AG09309 (cell line): ENCODE measurements at regions not wholly inside any gene's neighbourhood (a gene's known extent, or its start where the extent isn't known, plus 50 kb on each side); places are given as distances from the start of the nearest gene placed in this dataset.
"Not testable (repeated sequence)": the region's sequence is repeated elsewhere in the genome, so short reads cannot be mapped to it uniquely, and the experiment has no call there.

Source experiments
- DNase-seq: peaks from one replicate; pipeline ENCODE4 v3.0.0-alpha.2; 2010; ENCODE audit warnings: low read depth
- H3K4me3 ChIP-seq: 2 replicates; pipeline ENCODE4 v1.5.1; 2011; ENCODE audit warnings: mild to moderate bottlenecking, low read depth, low read length, moderate library complexity; ENCODE audit not compliant: control insufficient read depth
- CTCF ChIP-seq: IDR thresholded peaks from 2 replicates; pipeline ENCODE4 v1.5.1; 2011; ENCODE audit warnings: mild to moderate bottlenecking, low read depth, low read length, inconsistent platforms; ENCODE audit not compliant: insufficient read depth, control insufficient read depth; ENCODE audit errors: missing control alignments

DNA sequence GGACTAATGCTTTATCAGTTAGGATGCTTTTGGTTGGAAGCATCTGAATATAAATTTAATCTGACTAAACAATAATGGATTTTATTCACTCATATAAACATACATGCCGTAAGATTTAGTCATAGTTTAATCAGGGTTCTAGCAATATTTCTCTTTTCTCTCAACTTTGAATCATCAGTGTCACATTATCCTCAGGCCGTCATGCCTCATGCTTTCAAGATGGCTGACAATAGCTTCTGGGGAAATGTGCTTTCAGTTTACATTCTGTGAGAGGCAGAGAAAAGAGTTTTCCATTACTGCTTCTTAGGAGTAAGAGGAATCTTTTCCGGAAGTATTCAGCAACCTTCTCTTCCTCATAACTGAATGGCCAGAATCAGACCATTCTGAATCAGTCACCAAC, 162.2 kb downstream of the GJA1 start:
- no peak for TF ChIP-seq CTCF
- no peak overlapping the region for H3K4me3 ChIP-seq
- peak; percentile 48 for DNase-seq

GRCh38 chr6:121599331-121599730, 163.9 kb downstream of the GJA1 start:
- H3K4me3 ChIP-seq, DNase-seq: not testable (repeated sequence)

- TF ChIP-seq CTCF = no peak
- no peak for DNase-seq
- H3K4me3 ChIP-seq = no peak overlapping the region
Measured at GRCh38 chr6:121600389-121601168, 165.1 kb downstream of the GJA1 start.

GRCh38 chr6:121603486-121603885, 168.0 kb downstream of the GJA1 start:
- H3K4me3 ChIP-seq = no peak overlapping the region
- DNase-seq = no peak
- TF ChIP-seq CTCF = no peak

DNA sequence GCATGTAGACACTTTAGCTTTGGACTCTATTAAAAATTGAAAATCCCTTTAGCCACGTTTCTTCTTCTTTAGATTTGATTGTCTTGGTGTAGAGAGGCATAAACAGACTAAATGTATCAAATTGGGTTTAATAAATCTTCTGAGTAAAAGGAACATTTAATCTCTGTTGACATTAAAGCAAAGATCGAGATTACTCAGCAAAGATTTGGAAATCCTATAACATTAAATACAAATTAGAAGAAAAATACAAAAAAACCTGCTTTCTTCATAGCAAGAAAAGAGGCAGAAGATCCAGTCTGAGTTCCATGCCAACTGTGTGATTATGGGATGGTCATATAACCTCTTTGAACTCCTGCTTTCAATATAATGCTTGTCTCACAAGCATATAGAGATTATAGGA, 172.3 kb downstream of the GJA1 start:
- no peak overlapping the region for H3K4me3 ChIP-seq
- no peak for TF ChIP-seq CTCF
- no peak for DNase-seq

- DNase-seq = no peak
- no peak for TF ChIP-seq CTCF
- H3K4me3 ChIP-seq = no peak overlapping the region
Measured at GRCh38 chr6:121608270-121608669, 172.8 kb downstream of the GJA1 start.

DNA sequence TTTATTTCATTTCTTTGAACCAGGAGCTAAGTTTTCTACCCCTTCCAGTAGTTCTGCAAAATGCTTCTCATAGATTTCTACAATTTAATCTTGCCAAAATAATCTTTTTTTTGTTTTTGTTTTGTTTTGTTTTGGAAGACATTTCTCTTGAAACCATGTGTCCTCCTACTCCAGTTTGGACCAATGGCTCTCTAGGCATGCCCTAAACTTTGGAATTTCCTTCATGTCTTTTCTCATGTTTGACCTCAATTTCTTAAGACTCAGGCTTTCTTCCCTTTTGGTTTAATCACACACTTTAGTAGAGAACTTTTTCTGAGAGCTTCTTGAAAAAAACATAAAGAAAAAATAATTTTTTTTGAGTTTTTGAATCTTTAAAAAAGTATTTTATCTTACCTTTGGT, 173.8 kb downstream of the GJA1 start:
- no peak for DNase-seq
- H3K4me3 ChIP-seq = no peak overlapping the region

More for the DNA sequence above, 173.8 kb downstream of the GJA1 start:
- TF ChIP-seq CTCF = no peak
